GM12874 (cell line): ENCODE measurements at regions not wholly inside any gene's neighbourhood (a gene's known extent, or its start where the extent isn't known, plus 50 kb on each side); places are given as distances from the start of the nearest gene placed in this dataset.

Experiments used
- TF ChIP-seq, protein P1 (sequence below): IDR thresholded peaks from 2 replicates; pipeline ENCODE4 v1.5.1; 2011; ENCODE audit warnings: low read depth, mild to moderate bottlenecking, control low read depth, low read length, moderate library complexity; ENCODE audit not compliant: insufficient read depth

- TF ChIP-seq, protein P1, sequence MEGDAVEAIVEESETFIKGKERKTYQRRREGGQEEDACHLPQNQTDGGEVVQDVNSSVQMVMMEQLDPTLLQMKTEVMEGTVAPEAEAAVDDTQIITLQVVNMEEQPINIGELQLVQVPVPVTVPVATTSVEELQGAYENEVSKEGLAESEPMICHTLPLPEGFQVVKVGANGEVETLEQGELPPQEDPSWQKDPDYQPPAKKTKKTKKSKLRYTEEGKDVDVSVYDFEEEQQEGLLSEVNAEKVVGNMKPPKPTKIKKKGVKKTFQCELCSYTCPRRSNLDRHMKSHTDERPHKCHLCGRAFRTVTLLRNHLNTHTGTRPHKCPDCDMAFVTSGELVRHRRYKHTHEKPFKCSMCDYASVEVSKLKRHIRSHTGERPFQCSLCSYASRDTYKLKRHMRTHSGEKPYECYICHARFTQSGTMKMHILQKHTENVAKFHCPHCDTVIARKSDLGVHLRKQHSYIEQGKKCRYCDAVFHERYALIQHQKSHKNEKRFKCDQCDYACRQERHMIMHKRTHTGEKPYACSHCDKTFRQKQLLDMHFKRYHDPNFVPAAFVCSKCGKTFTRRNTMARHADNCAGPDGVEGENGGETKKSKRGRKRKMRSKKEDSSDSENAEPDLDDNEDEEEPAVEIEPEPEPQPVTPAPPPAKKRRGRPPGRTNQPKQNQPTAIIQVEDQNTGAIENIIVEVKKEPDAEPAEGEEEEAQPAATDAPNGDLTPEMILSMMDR, result no peak
Observed at GRCh38 chr5:107058803-107059202, 611.9 kb downstream of the EFNA5 start.

DNA sequence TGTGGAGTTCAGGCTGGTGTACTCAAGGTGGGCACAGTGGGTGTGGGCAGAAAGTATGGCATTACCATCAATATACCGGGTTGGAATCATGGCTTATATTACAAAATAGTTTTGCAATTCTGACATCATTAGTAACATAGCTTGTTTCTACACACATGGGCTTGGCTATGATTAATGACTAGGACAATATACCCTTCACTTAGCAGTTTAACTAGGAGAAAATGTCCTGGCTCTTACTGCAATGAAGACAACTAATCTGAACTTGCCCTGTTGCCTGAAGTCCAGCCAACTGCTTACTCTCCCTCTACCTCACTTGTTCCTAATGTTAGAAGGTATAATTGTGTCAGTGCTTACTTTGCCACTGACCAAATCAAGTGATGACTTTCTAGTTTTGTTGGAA is 612.5 kb downstream of the EFNA5 start:
- TF ChIP-seq, protein P1, result no peak

DNA sequence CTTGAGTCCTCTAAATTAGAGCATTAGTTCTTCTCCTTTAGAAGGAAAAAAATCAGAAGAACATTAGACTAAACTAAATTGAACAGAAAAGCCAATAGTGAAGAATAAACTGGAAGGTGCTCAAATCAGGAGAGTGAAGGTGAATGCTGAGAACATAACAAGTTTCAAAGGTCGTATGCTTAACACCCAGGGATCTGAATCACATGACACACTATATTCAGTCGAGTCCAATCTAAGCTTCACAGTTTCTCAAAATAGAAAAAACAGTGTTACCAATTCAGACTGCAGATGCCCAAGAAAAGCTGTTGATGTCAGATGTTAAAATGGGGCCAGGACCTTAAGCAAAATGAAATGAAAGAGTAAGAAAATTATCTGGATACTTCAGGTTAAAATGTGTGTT is 614.5 kb downstream of the EFNA5 start:
- TF ChIP-seq, protein P1, result no peak

DNA sequence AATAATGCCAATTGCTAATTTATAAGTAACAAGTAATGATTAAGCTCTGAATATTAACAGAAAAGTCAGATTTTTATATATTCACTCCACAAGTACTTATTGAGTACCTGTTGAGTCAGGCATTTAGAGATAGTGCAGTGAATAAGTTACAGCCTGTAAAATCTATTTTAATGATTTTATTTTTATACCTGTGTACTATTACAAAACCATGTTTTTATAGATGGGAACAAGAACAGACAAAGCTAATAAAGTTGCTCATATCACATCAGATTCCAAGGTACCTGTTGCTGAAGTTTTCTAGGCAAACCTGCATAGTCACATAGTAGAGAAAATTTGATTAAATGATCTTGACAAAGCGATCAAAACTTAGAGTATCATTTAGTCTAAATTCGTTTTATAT is 623.7 kb downstream of the EFNA5 start:
- TF ChIP-seq, protein P1, result no peak

DNA sequence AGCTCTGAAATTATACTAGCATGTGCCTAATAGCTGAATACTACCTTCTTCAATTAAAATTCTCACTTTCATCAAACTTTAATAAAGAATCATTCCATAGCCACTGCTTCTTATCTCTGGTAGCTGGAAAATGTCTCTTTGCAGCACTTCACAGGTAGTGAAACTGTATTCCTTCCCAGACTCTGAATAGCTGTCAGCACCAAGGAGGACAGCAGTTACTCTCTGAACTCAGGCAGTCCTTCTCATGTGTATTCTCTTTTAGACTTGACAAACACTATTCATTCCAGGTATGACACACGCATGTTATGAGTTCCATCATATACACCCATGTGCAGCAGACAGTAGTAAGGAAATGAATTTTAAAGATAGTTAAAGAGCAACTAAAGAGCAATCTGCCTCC is 627.1 kb downstream of the EFNA5 start:
- TF ChIP-seq, protein P1, result no peak

GRCh38 chr5:107040907-107041306 is 629.8 kb downstream of the EFNA5 start:
- TF ChIP-seq, protein P1, result no peak

DNA sequence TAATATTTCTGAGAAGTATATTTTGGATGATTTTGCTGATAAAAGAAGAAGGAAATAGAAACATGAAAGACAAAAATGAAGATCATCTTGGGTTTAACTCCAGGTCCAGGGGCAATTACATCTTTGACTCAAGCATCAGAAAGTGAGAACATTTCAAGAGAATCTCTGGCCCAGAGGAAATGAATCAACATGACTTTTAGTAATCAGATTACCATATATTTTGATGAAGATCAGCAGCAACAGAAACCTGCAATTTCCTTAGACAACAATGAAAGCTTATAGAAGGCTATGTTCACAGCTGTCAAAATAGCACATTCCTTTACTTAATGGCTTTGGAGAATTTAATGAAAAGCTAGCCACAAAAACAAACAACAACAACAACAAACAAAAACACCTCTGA is 638.1 kb downstream of the EFNA5 start:
- TF ChIP-seq, protein P1, result no peak

DNA sequence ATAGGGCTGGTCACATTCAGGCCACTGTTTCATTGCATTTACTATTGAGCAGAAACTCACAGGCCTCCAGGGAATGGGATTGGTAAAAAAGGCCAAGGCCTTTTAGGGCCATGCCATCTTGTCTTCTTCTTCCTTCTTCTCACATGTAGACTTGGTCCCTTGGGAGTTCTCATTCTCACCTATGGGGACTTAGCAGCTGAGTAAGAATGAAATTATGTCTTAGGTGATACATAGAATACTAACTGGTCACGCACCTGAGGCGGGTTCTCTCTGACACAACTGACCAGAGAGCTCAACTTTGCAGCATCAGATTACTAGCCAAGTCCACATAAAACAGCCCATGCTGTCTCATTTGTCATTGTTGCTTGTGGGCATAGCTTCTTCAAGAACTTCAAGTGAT is 641.8 kb downstream of the EFNA5 start:
- TF ChIP-seq, protein P1, result no peak
